ENCODE measurements at regions not wholly inside any gene's neighbourhood (a gene's known extent, or its start where the extent isn't known, plus 50 kb on each side); places are given as distances from the start of the nearest gene placed in this dataset.
A peak's percentile ranks its signal among the peaks of the same experiment; 100 is the strongest.

GRCh38 chr13:40402931-40403431 lies 263.5 kb downstream of the FOXO1 start:
- Histone ChIP-seq H3K36me3 (no peaks in the 10 kb centered on the region), H3K9me3 (no peaks in the 10 kb centered on the region), H3K4me3 (no peak overlapping the region), H3K4me1 (peaks cover 0 to 5% of the 10 kb centered on the region in 2 donors), H3K27ac (peak overlapping the region; percentile 31 to 63), H3K27me3 (no peaks in the 10 kb centered on the region)
- no peak for DNase-seq (ENCODE audit: low spot score in 2 of 2)
- intact Hi-C loops (cut with DNase I; ENCODE audit: low total_unique reads): no loop called here
- TF ChIP-seq POLR2A (IDR thresholded peaks at IDR 0.05) (no peak), POLR2AphosphoS5 (IDR thresholded peaks at IDR 0.05) (no peak), CTCF (IDR thresholded peaks at IDR 0.05) (no peak)

- no peak for TF ChIP-seq CTCF (IDR thresholded peaks at IDR 0.05)
- TF ChIP-seq POLR2AphosphoS5 (IDR thresholded peaks at IDR 0.05): no peak
- no peak for TF ChIP-seq POLR2A (IDR thresholded peaks at IDR 0.05)
- H3K4me1 ChIP-seq: peaks cover 0 to 5% of the 10 kb centered on the region in 2 donors
- DNase-seq (ENCODE audit: low spot score in 2 of 2): no peak
- H3K4me3 ChIP-seq: no peak overlapping the region
- intact Hi-C loops (cut with DNase I; ENCODE audit: low total_unique reads): no loop called here
- no peaks in the 10 kb centered on the region for H3K36me3 ChIP-seq
- H3K27me3 ChIP-seq: no peaks in the 10 kb centered on the region
- H3K27ac ChIP-seq: peak overlapping the region; percentile 31 to 63
- no peaks in the 10 kb centered on the region for H3K9me3 ChIP-seq
Observed at GRCh38 chr13:40403509-40404241, 262.8 kb downstream of the FOXO1 start.

GRCh38 chr13:40404407-40404806 lies 262.0 kb downstream of the FOXO1 start:
- TF ChIP-seq CTCF (IDR thresholded peaks at IDR 0.05): no peak
- TF ChIP-seq POLR2AphosphoS5 (IDR thresholded peaks at IDR 0.05): no peak
- TF ChIP-seq POLR2A (IDR thresholded peaks at IDR 0.05): no peak
- Histone ChIP-seq H3K27me3 (no peaks in the 10 kb centered on the region), H3K4me3 (no peak overlapping the region), H3K36me3 (no peaks in the 10 kb centered on the region), H3K4me1 (peaks cover 0 to 5% of the 10 kb centered on the region in 2 donors), H3K9me3 (no peaks in the 10 kb centered on the region), H3K27ac (no peak overlapping the region)
- intact Hi-C loops (cut with DNase I; ENCODE audit: low total_unique reads): no loop called here
- no peak for DNase-seq (ENCODE audit: low spot score in 2 of 2)

GRCh38 chr13:40404967-40405716 lies 261.3 kb downstream of the FOXO1 start:
- Histone ChIP-seq H3K4me3 (no peak overlapping the region), H3K27me3 (no peaks in the 10 kb centered on the region), H3K9me3 (no peaks in the 10 kb centered on the region), H3K4me1 (peaks cover 0 to 5% of the 10 kb centered on the region in 2 donors), H3K27ac (no peak overlapping the region), H3K36me3 (no peaks in the 10 kb centered on the region)
- DNase-seq (ENCODE audit: low spot score in 2 of 2): no peak
- TF ChIP-seq CTCF (IDR thresholded peaks at IDR 0.05): no peak
- TF ChIP-seq POLR2AphosphoS5 (IDR thresholded peaks at IDR 0.05): no peak
- TF ChIP-seq POLR2A (IDR thresholded peaks at IDR 0.05): no peak
- intact Hi-C loops (cut with DNase I; ENCODE audit: low total_unique reads): no loop called here

Data from breast epithelium (tissue), 4 donors.